H1 (cell line): ENCODE measurements at regions not wholly inside any gene's neighbourhood (a gene's known extent, or its start where the extent isn't known, plus 50 kb on each side); places are given as distances from the start of the nearest gene placed in this dataset.

Experiments
- CTCF ChIA-PET: fragments of 300-600 bp; sonication (Branson Sonifier 250); formaldehyde crosslinking; loops from one replicate; lab custom pipeline; 2021; ENCODE audit not compliant: partially characterized antibody; lab: Charles Lee
- POLR2A ChIA-PET: fragments of 300-600 bp; sonication (Branson Sonifier 250); formaldehyde crosslinking; loops from one replicate; lab custom pipeline; 2021; ENCODE audit warnings: inconsistent platforms; ENCODE audit not compliant: partially characterized antibody; lab: Charles Lee
- DNase-seq, 2 experiments: peaks; one replicate each; pipeline versions ENCODE4 v3.0.0 to v3.0.0-alpha.2; 2010 to 2022; ENCODE audit warnings: low spot score in 2 of 2, low read depth in 1 of 2, mixed read lengths in 1 of 2
- FAIRE-seq: peaks from 2 replicates; lab custom pipeline; 2011; peaks lifted over from hg19 to GRCh38; lab: Jason Lieb, UNC
- H2AFZ ChIP-seq: 2 replicates; pipeline ENCODE4 v1.8.1; 2012; ENCODE audit warnings: low read length, inconsistent platforms
- H2AK5ac ChIP-seq: 2 replicates; pipeline ENCODE4 v1.6.1; 2013; ENCODE audit warnings: low read depth, low read length
- H2BK120ac ChIP-seq: replicated peaks from 2 replicates; pipeline ENCODE3; 2013; ENCODE audit warnings: low read depth, low read length, inconsistent platforms
- H2BK12ac ChIP-seq: 2 replicates; pipeline ENCODE4 v1.6.1; 2013; ENCODE audit warnings: low read depth, low read length
- H2BK15ac ChIP-seq: 2 replicates; pipeline ENCODE4 v1.6.1; 2013; ENCODE audit warnings: low read length
- H2BK20ac ChIP-seq: 2 replicates; pipeline ENCODE4 v1.6.1; 2013; ENCODE audit warnings: low read length
- H2BK5ac ChIP-seq: 2 replicates; pipeline ENCODE4 v1.6.1; 2013; ENCODE audit warnings: low read depth, low read length
- H3K14ac ChIP-seq: 2 replicates; pipeline ENCODE4 v1.6.1; 2013; ENCODE audit warnings: inconsistent platforms; ENCODE audit not compliant: insufficient read length
- H3K18ac ChIP-seq: 2 replicates; pipeline ENCODE4 v1.6.1; 2013; ENCODE audit warnings: low read length; ENCODE audit errors: extremely low read depth
- H3K23ac ChIP-seq: 2 replicates; pipeline ENCODE4 v1.6.1; 2013; ENCODE audit warnings: inconsistent platforms; ENCODE audit not compliant: insufficient read length
- H3K23me2 ChIP-seq: 2 replicates; pipeline ENCODE4 v1.6.1; 2013; ENCODE audit warnings: low read depth, low read length
- H3K27ac ChIP-seq: 2 replicates; pipeline ENCODE4 v1.6.1; 2011; ENCODE audit warnings: low read depth, low read length, inconsistent platforms
- H3K27me3 ChIP-seq, 4 experiments: replicated peaks in 1 of 4; 1 replicate in 1 of 4; 2 replicates in 3 of 4; pipeline versions ENCODE4 v1.6.1 to v1.8.1; 2011 to 2013; ENCODE audit warnings: low read length in 3 of 4, mild to moderate bottlenecking in 3 of 4, inconsistent platforms in 2 of 4, mixed read lengths in 2 of 4, moderate library complexity in 1 of 4; ENCODE audit not compliant: control insufficient read depth in 3 of 4, insufficient read depth in 3 of 4; ENCODE audit errors: extremely low read depth in 1 of 4
- H3K36me3 ChIP-seq, 4 experiments: 2 replicates each; pipeline versions ENCODE4 v1.6.1 to v1.8.1; 2011 to 2013; ENCODE audit warnings: mild to moderate bottlenecking in 4 of 4, low read length in 3 of 4, moderate library complexity in 2 of 4, control low read depth in 1 of 4, inconsistent platforms in 1 of 4; ENCODE audit not compliant: insufficient read depth in 4 of 4, control insufficient read depth in 2 of 4
- H3K4ac ChIP-seq: replicated peaks from 2 replicates; pipeline ENCODE3; 2013; ENCODE audit warnings: low read length, low read depth, mixed read lengths, inconsistent platforms; ENCODE audit not compliant: insufficient read length
- H3K4me1 ChIP-seq, 4 experiments: replicated peaks in 1 of 4; 1 replicate in 1 of 4; 2 replicates in 3 of 4; pipeline versions ENCODE4 v1.6.1 to v1.8.1; 2011 to 2013; ENCODE audit warnings: low read length in 3 of 4, inconsistent platforms in 2 of 4, mixed read lengths in 1 of 4; ENCODE audit not compliant: insufficient read depth in 4 of 4, control insufficient read depth in 3 of 4
- H3K4me2 ChIP-seq, 2 experiments: 2 replicates each; pipeline versions ENCODE4 v1.6.1 to v1.8.1; 2011 to 2013; ENCODE audit warnings: low read depth in 2 of 2, low read length in 2 of 2, control low read depth in 1 of 2, inconsistent platforms in 1 of 2, mild to moderate bottlenecking in 1 of 2; ENCODE audit not compliant: insufficient read depth in 1 of 2
- H3K4me3 ChIP-seq, 4 experiments: fragments of 200-600, 300-600 bp in 1 of 4; sonication (generic), shearing (Covaris generic), sonication (Bioruptor Twin) in 1 of 4; 2 replicates each; pipeline versions ENCODE4 v1.5.1 to v1.8.1; 2011 to 2016; ENCODE audit warnings: low read length in 4 of 4, low read depth in 3 of 4, control low read depth in 2 of 4, inconsistent platforms in 2 of 4, mild to moderate bottlenecking in 2 of 4, mixed read lengths in 1 of 4, moderate library complexity in 1 of 4; ENCODE audit not compliant: insufficient read depth in 2 of 4; ENCODE audit errors: extremely low read depth in 1 of 4
- H3K56ac ChIP-seq: replicated peaks from 2 replicates; pipeline ENCODE3; 2013; ENCODE audit warnings: low read depth, mild to moderate bottlenecking, mixed read lengths, low read length, inconsistent platforms; ENCODE audit not compliant: insufficient read length
- H3K79me1 ChIP-seq: 2 replicates; pipeline ENCODE4 v1.6.1; 2013; ENCODE audit warnings: low read depth, low read length, control low read depth
- H3K79me2 ChIP-seq, 2 experiments: 2 replicates each; pipeline versions ENCODE4 v1.6.1 to v1.8.1; 2012 to 2013; ENCODE audit warnings: low read length in 2 of 2, mild to moderate bottlenecking in 2 of 2, inconsistent platforms in 1 of 2; ENCODE audit not compliant: insufficient read depth in 2 of 2, control insufficient read depth in 1 of 2
- H3K9ac ChIP-seq, 4 experiments: replicated peaks in 1 of 4; 1 replicate in 1 of 4; 2 replicates in 3 of 4; pipeline versions ENCODE4 v1.6.1 to v1.8.1; 2011 to 2013; ENCODE audit warnings: low read depth in 3 of 4, low read length in 3 of 4, control low read depth in 2 of 4, mild to moderate bottlenecking in 2 of 4, moderate library complexity in 2 of 4, inconsistent platforms in 1 of 4; ENCODE audit errors: extremely low read depth in 1 of 4
- H3K9me3 ChIP-seq, 2 experiments: 2 replicates each; pipeline versions ENCODE4 v1.6.1 to v1.8.1; 2012 to 2013; ENCODE audit warnings: mild to moderate bottlenecking in 2 of 2, moderate library complexity in 2 of 2, control low read depth in 1 of 2, inconsistent platforms in 1 of 2, low read depth in 1 of 2, low read length in 1 of 2, mixed read lengths in 1 of 2; ENCODE audit not compliant: insufficient read depth in 2 of 2
- H4K20me1 ChIP-seq, 2 experiments: replicated peaks in 1 of 2; 2 replicates each; pipeline versions ENCODE3 to v1.8.1; 2011 to 2013; ENCODE audit warnings: inconsistent platforms in 2 of 2, low read length in 2 of 2, mild to moderate bottlenecking in 1 of 2; ENCODE audit not compliant: insufficient read depth in 2 of 2, control insufficient read depth in 1 of 2
- H4K5ac ChIP-seq: 2 replicates; pipeline ENCODE4 v1.6.1; 2013; ENCODE audit warnings: low read length, low read depth, mixed read lengths, inconsistent platforms; ENCODE audit not compliant: insufficient read length
- H4K8ac ChIP-seq: 2 replicates; pipeline ENCODE4 v1.8.0; 2013; ENCODE audit warnings: mild to moderate bottlenecking, moderate library complexity, low read length, inconsistent platforms; ENCODE audit not compliant: insufficient read depth; ENCODE audit errors: extremely low read depth
- H4K91ac ChIP-seq: replicated peaks from 2 replicates; pipeline ENCODE3; 2013; ENCODE audit warnings: low read length, mixed read lengths, inconsistent platforms; ENCODE audit not compliant: insufficient read length
- GTF2F1 ChIP-seq: IDR thresholded peaks from 2 replicates; pipeline ENCODE4 v1.6.1; 2012; ENCODE audit warnings: low read depth, low read length, improper control_type of control experiment, borderline replicate concordance

GRCh38 chr13:64457976-64458375, 2772.2 kb downstream of the PCDH9 start:
- Histone ChIP-seq H3K56ac (no peak overlapping the region), H3K27me3 (no peaks in the 10 kb centered on the region), H3K79me1 (no peaks in the 10 kb centered on the region), H3K79me2 (no peaks in the 10 kb centered on the region), H2AFZ (no peak overlapping the region), H3K4me1 (no peaks in the 10 kb centered on the region), H2BK15ac (no peak overlapping the region), H4K91ac (no peak overlapping the region), H3K27ac (no peak overlapping the region), H3K9ac (no peak overlapping the region), H3K23me2 (no peaks in the 10 kb centered on the region), H2BK20ac (no peak overlapping the region), H3K4me2 (no peak overlapping the region), H4K8ac (no peak overlapping the region), H2AK5ac (no peak overlapping the region), H2BK5ac (no peak overlapping the region), H2BK120ac (no peak overlapping the region), H3K36me3 (no peaks in the 10 kb centered on the region), H2BK12ac (no peak overlapping the region), H3K14ac (no peak overlapping the region), H4K5ac (no peak overlapping the region), H3K4ac (no peak overlapping the region), H3K9me3 (no peaks in the 10 kb centered on the region), H3K4me3 (no peak overlapping the region), H3K23ac (no peak overlapping the region), H4K20me1 (no peaks in the 10 kb centered on the region), H3K18ac (no peak overlapping the region)
- FAIRE-seq (no peak), DNase-seq (no peak)
- TF ChIP-seq GTF2F1 = no peak
- ChIA-PET CTCF (interaction anchor here (0.6 to 1.5 kb wide), 2 partner anchors 11 to 852 kb away, joined by 3 to 5 read pairs; no protein-coding TSS in a partner anchor), POLR2A (no interaction called here)
